ENCODE measurements at regions not wholly inside any gene's neighbourhood (a gene's known extent, or its start where the extent isn't known, plus 50 kb on each side); places are given as distances from the start of the nearest gene placed in this dataset.

GRCh38 chrX:6384921-6385320 lies 150.0 kb downstream of the VCX3A start:
- TF ChIP-seq, protein P1, sequence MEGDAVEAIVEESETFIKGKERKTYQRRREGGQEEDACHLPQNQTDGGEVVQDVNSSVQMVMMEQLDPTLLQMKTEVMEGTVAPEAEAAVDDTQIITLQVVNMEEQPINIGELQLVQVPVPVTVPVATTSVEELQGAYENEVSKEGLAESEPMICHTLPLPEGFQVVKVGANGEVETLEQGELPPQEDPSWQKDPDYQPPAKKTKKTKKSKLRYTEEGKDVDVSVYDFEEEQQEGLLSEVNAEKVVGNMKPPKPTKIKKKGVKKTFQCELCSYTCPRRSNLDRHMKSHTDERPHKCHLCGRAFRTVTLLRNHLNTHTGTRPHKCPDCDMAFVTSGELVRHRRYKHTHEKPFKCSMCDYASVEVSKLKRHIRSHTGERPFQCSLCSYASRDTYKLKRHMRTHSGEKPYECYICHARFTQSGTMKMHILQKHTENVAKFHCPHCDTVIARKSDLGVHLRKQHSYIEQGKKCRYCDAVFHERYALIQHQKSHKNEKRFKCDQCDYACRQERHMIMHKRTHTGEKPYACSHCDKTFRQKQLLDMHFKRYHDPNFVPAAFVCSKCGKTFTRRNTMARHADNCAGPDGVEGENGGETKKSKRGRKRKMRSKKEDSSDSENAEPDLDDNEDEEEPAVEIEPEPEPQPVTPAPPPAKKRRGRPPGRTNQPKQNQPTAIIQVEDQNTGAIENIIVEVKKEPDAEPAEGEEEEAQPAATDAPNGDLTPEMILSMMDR (IDR thresholded peaks at IDR 0.05; ENCODE audit: borderline replicate concordance, insufficient read depth, low read depth, low read length) = no peak
- no peak overlapping the region for H3K4me3 ChIP-seq (ENCODE audit: low read depth, low read length)

DNA sequence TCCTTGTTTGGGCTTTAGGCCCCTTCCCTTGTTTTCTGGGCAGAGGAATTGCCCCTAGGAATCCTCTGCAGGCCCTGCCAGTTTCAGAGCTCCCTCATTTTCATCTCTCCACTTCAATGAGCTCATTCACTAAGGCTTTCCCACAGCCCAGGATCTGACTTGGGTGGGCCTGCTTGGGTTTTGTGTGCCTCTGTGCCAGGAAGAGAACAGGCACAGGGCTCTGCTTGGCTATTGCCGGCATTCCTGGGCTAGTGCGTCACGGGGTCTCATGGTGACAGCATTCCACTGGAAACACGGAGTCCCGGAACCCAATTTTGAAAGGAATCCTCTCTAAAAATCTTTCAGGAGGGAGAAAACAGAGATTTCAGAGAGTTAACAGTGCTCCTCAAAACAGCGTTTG lies 150.5 kb downstream of the VCX3A start:
- H3K4me3 ChIP-seq (ENCODE audit: low read depth, low read length) = no peak overlapping the region
- TF ChIP-seq, protein P1 (IDR thresholded peaks at IDR 0.05; ENCODE audit: borderline replicate concordance, insufficient read depth, low read depth, low read length) = no peak

DNA sequence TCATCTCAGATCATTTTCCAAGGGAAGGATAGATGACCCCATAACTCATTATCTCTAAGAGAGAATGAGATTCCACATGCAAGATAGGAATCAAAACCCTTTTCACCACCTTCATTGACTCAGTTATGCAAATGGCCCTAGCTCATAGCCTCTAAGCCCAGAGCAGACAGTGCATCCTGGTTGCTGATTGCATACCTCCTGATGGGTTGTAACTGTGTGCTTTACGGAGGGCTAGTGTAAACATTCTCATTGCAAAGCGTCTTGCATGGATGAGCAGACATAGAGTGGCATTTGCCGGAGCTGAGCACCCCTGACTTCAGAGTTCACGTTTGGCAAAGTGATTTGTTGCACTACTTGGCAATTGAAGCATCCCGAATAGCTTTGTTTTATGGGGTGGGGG lies 151.0 kb downstream of the VCX3A start:
- TF ChIP-seq, protein P1 (IDR thresholded peaks at IDR 0.05; ENCODE audit: borderline replicate concordance, insufficient read depth, low read depth, low read length) = no peak
- no peak overlapping the region for H3K4me3 ChIP-seq (ENCODE audit: low read depth, low read length)

DNA sequence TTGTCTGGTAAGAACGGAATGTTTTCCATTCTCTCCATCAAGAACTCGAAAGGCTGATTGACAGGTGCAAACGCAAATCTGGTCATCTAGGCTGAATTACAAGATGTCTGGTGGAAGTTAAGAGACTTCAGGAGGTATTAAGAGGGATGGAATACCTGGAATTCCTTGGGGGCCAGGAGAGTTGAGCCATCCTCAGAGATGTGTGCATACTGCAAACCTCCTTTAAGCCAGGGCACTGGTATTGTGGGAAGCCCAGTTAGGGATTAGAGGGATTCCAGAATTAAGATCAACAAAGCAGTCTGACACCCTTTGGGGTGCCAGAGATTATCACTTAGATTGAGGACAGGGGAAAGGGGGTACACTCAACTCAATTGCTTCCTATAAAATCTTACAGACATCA lies 151.4 kb downstream of the VCX3A start:
- TF ChIP-seq, protein P1 (IDR thresholded peaks at IDR 0.05; ENCODE audit: borderline replicate concordance, insufficient read depth, low read depth, low read length) = no peak
- no peak overlapping the region for H3K4me3 ChIP-seq (ENCODE audit: low read depth, low read length)

GRCh38 chrX:6382284-6382683 lies 152.6 kb downstream of the VCX3A start:
- TF ChIP-seq, protein P1 (IDR thresholded peaks at IDR 0.05; ENCODE audit: borderline replicate concordance, insufficient read depth, low read depth, low read length) = no peak
- no peak overlapping the region for H3K4me3 ChIP-seq (ENCODE audit: low read depth, low read length)

GRCh38 chrX:6377103-6377764 lies 148.6 kb upstream of the NLGN4X start:
- no peak overlapping the region for H3K4me3 ChIP-seq (ENCODE audit: low read depth, low read length)
- TF ChIP-seq, protein P1 (IDR thresholded peaks at IDR 0.05; ENCODE audit: borderline replicate concordance, insufficient read depth, low read depth, low read length) = no peak

DNA sequence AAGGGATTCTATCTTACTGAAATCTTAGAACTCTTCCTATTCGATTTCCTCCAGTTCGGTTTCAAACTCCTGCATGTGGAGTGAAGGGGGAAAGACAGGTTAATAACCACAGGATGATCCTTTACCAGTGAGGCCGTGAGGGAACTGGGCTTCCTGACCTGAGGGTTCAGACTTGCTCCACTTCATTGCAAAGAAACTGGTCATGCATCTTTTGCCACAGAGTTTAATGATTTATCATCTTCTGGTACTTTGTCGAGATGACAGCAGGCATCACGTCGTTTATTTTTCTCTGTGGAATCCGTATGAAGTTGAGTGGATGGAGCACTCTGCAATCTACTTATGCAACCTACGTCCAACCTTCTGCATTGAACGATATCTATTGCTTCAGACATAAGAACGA lies 145.9 kb upstream of the NLGN4X start:
- TF ChIP-seq, protein P1 (IDR thresholded peaks at IDR 0.05; ENCODE audit: borderline replicate concordance, insufficient read depth, low read depth, low read length) = no peak
- no peak overlapping the region for H3K4me3 ChIP-seq (ENCODE audit: low read depth, low read length)

Data from GM12875 (cell line).